Prostate gland (tissue), 2 donors: ENCODE measurements at regions not wholly inside any gene's neighbourhood (a gene's known extent, or its start where the extent isn't known, plus 50 kb on each side); places are given as distances from the start of the nearest gene placed in this dataset.

Experiments
- CTCF ChIP-seq, 4 experiments: fragments of 200-600 bp in 2 of 4; fragments of 450-650 bp in 2 of 4; sonication (generic) in 2 of 4; IDR thresholded peaks; 1 replicate in 3 of 4; 2 replicates in 1 of 4; pipeline ENCODE4 v1.5.1; 2016 to 2019; ENCODE audit warnings: antibody characterized with exemption in 4 of 4, mild to moderate bottlenecking in 2 of 4, moderate library complexity in 2 of 4
- POLR2AphosphoS5 ChIP-seq: sonication (generic); formaldehyde crosslinking; IDR thresholded peaks from one replicate; pipeline ENCODE4 v1.6.1; 2017; ENCODE audit warnings: antibody characterized with exemption

- no peak for TF ChIP-seq CTCF (IDR thresholded peaks at IDR 0.05)
- TF ChIP-seq POLR2AphosphoS5: peak; percentile 56
Measured at GRCh38 chr13:31945202-31945961, 86.2 kb upstream of the FRY start.
